ENCODE measurements at regions not wholly inside any gene's neighbourhood (a gene's known extent, or its start where the extent isn't known, plus 50 kb on each side); places are given as distances from the start of the nearest gene placed in this dataset.

- no peak for DNase-seq
- H3K4me1 Mint-ChIP-seq = peaks cover 5% of the 10 kb centered on the region
- Histone ChIP-seq H3K9ac (ENCODE audit: extremely low read depth, low read length, poor library complexity, severe bottlenecking) (no peak overlapping the region), H3K4me3 (ENCODE audit: low read length) (no peak overlapping the region), H3K27me3 (ENCODE audit: control insufficient read depth, insufficient read depth, low read length, poor library complexity, severe bottlenecking) (no peaks in the 10 kb centered on the region), H3K36me3 (ENCODE audit: control insufficient read depth, insufficient read depth, low read length) (no peaks in the 10 kb centered on the region), H3K4me1 (ENCODE audit: control insufficient read depth, insufficient read depth, low read length) (no peaks in the 10 kb centered on the region), H3K9me3 (ENCODE audit: control insufficient read depth, low read length) (peaks cover 7% of the 10 kb centered on the region), H3K27ac (ENCODE audit: low read depth, low read length) (no peak overlapping the region)
- H3K9me3 Mint-ChIP-seq = peaks cover 12% of the 10 kb centered on the region
- H3K27ac Mint-ChIP-seq = no peak overlapping the region
- 87 to 88% methylated on average over 3 to 6 of the region's 6 CpGs for WGBS, 2 experiments (ENCODE audit: insufficient coverage in 1 of 2, insufficient read length in 1 of 2)
- H3K36me3 Mint-ChIP-seq (ENCODE audit: low read depth) = no peaks in the 10 kb centered on the region
- H3K27me3 Mint-ChIP-seq (ENCODE audit: insufficient read depth) = peaks cover 3% of the 10 kb centered on the region
- no peak for TF ChIP-seq CTCF (conservative IDR thresholded peaks at IDR 0.05)
- no peak overlapping the region for H3K4me3 Mint-ChIP-seq
These were observed 346.2 kb downstream of the FOXL1 start for GRCh38 chr16:86924537-86924936.

- Mint-ChIP-seq H3K27ac (no peak overlapping the region), H3K27me3 (ENCODE audit: insufficient read depth) (peaks cover 7% of the 10 kb centered on the region), H3K36me3 (ENCODE audit: low read depth) (no peaks in the 10 kb centered on the region), H3K9me3 (peaks cover 12% of the 10 kb centered on the region), H3K4me1 (peaks cover 6% of the 10 kb centered on the region), H3K4me3 (no peak overlapping the region)
- DNase-seq = no peak
- H3K27me3 ChIP-seq (ENCODE audit: control insufficient read depth, insufficient read depth, low read length, poor library complexity, severe bottlenecking) = no peaks in the 10 kb centered on the region
- H3K36me3 ChIP-seq (ENCODE audit: control insufficient read depth, insufficient read depth, low read length) = no peaks in the 10 kb centered on the region
- 86 to 93% methylated on average over 16 to 18 of the region's 18 CpGs for WGBS, 2 experiments (ENCODE audit: insufficient coverage in 1 of 2, insufficient read length in 1 of 2)
- TF ChIP-seq CTCF (conservative IDR thresholded peaks at IDR 0.05) = no peak
- H3K4me3 ChIP-seq (ENCODE audit: low read length) = no peak overlapping the region
- no peaks in the 10 kb centered on the region for H3K4me1 ChIP-seq (ENCODE audit: control insufficient read depth, insufficient read depth, low read length)
- peak overlapping the region; percentile 51 for H3K27ac ChIP-seq (ENCODE audit: low read depth, low read length)
- H3K9me3 ChIP-seq (ENCODE audit: control insufficient read depth, low read length) = peaks cover 7% of the 10 kb centered on the region
- H3K9ac ChIP-seq (ENCODE audit: extremely low read depth, low read length, poor library complexity, severe bottlenecking) = no peak overlapping the region
These were observed 346.9 kb downstream of the FOXL1 start for GRCh38 chr16:86925067-86925791.

GRCh38 chr16:86926181-86927094, 348.1 kb downstream of the FOXL1 start:
- H3K4me1 Mint-ChIP-seq = peaks cover 5% of the 10 kb centered on the region
- Histone ChIP-seq H3K9me3 (ENCODE audit: control insufficient read depth, low read length) (peaks cover 3% of the 10 kb centered on the region), H3K9ac (ENCODE audit: extremely low read depth, low read length, poor library complexity, severe bottlenecking) (no peak overlapping the region), H3K27me3 (ENCODE audit: control insufficient read depth, insufficient read depth, low read length, poor library complexity, severe bottlenecking) (no peaks in the 10 kb centered on the region), H3K27ac (ENCODE audit: low read depth, low read length) (peak overlapping the region; percentile 63), H3K4me1 (ENCODE audit: control insufficient read depth, insufficient read depth, low read length) (peaks cover 1% of the 10 kb centered on the region), H3K36me3 (ENCODE audit: control insufficient read depth, insufficient read depth, low read length) (no peaks in the 10 kb centered on the region), H3K4me3 (ENCODE audit: low read length) (no peak overlapping the region)
- DNase-seq = no peak
- WGBS, 2 experiments (ENCODE audit: insufficient coverage in 1 of 2, insufficient read length in 1 of 2) = 87 to 92% methylated on average over 26 to 30 of the region's 30 CpGs
- no peak overlapping the region for H3K4me3 Mint-ChIP-seq
- no peaks in the 10 kb centered on the region for H3K36me3 Mint-ChIP-seq (ENCODE audit: low read depth)
- peaks cover 6% of the 10 kb centered on the region for H3K9me3 Mint-ChIP-seq
- H3K27me3 Mint-ChIP-seq (ENCODE audit: insufficient read depth) = peaks cover 7% of the 10 kb centered on the region
- no peak for TF ChIP-seq CTCF (conservative IDR thresholded peaks at IDR 0.05)
- no peak overlapping the region for H3K27ac Mint-ChIP-seq

Measured in endodermal cell (in vitro differentiated cells).